SK-N-MC (cell line): ENCODE measurements at regions not wholly inside any gene's neighbourhood (a gene's known extent, or its start where the extent isn't known, plus 50 kb on each side); places are given as distances from the start of the nearest gene placed in this dataset.

Experiments used
- EZH2 ChIP-seq: fragments of 200-600 bp; sonication (generic); IDR thresholded peaks from one replicate; pipeline ENCODE4 v1.6.1; 2017; ENCODE audit warnings: antibody characterized with exemption
- FOXP2 ChIP-seq: optimal IDR thresholded peaks from 2 replicates; pipeline ENCODE3; 2011; ENCODE audit warnings: mild to moderate bottlenecking, moderate library complexity; ENCODE audit not compliant: insufficient read depth; ENCODE audit errors: extremely low read length, control extremely low read depth
- POLR2AphosphoS5 ChIP-seq: IDR thresholded peaks from 2 replicates; pipeline ENCODE4 v1.6.1; 2012; ENCODE audit warnings: mild to moderate bottlenecking, low read depth, low read length, borderline replicate concordance

GRCh38 chr10:121102706-121103105 lies 251.5 kb downstream of the WDR11 start:
- no peak for TF ChIP-seq EZH2
- TF ChIP-seq POLR2AphosphoS5, result no peak
- no peak for TF ChIP-seq FOXP2
